IMR-90 (cell line): ENCODE measurements at regions not wholly inside any gene's neighbourhood (a gene's known extent, or its start where the extent isn't known, plus 50 kb on each side); places are given as distances from the start of the nearest gene placed in this dataset.

Experiments used
- BHLHE40 ChIP-seq: fragments of 150-350 bp; IDR thresholded peaks from 2 replicates; pipeline ENCODE4 v1.6.1; 2016; ENCODE audit warnings: mild to moderate bottlenecking, low read depth, low read length
- CHD1 ChIP-seq: IDR thresholded peaks from 2 replicates; pipeline ENCODE4 v1.6.1; 2012; ENCODE audit warnings: low read depth, low read length, improper control_type of control experiment
- MAFK ChIP-seq: IDR thresholded peaks from 2 replicates; pipeline ENCODE4 v1.6.1; 2012; ENCODE audit warnings: low read depth, low read length, improper control_type of control experiment
- POLR2A ChIP-seq: IDR thresholded peaks from 2 replicates; pipeline ENCODE4 v1.6.1; 2012; ENCODE audit warnings: mild to moderate bottlenecking, low read depth, low read length
- RAD21 ChIP-seq: IDR thresholded peaks from 2 replicates; pipeline ENCODE4 v1.6.1; 2012; ENCODE audit warnings: low read length, improper control_type of control experiment
- TF ChIP-seq, protein P1 (sequence below): conservative IDR thresholded peaks from 2 replicates; pipeline ENCODE4 v1.5.1; 2012; ENCODE audit warnings: mild to moderate bottlenecking, low read depth, low read length, improper control_type of control experiment

DNA sequence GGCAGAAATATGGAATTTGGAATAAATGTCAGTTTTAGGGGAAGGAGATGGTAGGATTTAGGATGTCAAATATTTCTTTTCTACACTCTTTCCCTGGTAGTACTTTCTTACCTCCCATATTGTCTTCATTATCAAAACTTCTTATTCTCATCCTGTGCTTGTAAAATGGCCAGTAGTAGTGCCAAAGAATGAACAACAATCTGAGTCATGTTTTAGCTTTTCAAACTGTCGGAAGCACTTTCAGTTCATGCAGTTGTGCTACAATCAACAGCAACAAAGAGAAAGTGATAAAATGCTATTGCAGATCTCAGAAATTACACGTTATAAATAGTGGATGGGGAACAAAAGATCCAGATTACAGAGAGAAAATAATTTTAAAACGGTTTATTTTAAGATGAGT lies 193.7 kb upstream of the RXFP2 start:
- TF ChIP-seq, protein P1, sequence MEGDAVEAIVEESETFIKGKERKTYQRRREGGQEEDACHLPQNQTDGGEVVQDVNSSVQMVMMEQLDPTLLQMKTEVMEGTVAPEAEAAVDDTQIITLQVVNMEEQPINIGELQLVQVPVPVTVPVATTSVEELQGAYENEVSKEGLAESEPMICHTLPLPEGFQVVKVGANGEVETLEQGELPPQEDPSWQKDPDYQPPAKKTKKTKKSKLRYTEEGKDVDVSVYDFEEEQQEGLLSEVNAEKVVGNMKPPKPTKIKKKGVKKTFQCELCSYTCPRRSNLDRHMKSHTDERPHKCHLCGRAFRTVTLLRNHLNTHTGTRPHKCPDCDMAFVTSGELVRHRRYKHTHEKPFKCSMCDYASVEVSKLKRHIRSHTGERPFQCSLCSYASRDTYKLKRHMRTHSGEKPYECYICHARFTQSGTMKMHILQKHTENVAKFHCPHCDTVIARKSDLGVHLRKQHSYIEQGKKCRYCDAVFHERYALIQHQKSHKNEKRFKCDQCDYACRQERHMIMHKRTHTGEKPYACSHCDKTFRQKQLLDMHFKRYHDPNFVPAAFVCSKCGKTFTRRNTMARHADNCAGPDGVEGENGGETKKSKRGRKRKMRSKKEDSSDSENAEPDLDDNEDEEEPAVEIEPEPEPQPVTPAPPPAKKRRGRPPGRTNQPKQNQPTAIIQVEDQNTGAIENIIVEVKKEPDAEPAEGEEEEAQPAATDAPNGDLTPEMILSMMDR = no peak
- TF ChIP-seq CHD1 = no peak
- TF ChIP-seq BHLHE40 = no peak
- no peak for TF ChIP-seq RAD21
- no peak for TF ChIP-seq MAFK
- no peak for TF ChIP-seq POLR2A
